GM12878 (cell line): ENCODE measurements at regions not wholly inside any gene's neighbourhood (a gene's known extent, or its start where the extent isn't known, plus 50 kb on each side); places are given as distances from the start of the nearest gene placed in this dataset.
"Not testable (repeated sequence)": the region's sequence is repeated elsewhere in the genome, so short reads cannot be mapped to it uniquely, and the experiment has no call there.

ENCODE experiments used
- ATAC-seq: fragments of 200-7000 bp; cut with Tn5 transposase; 3 replicates; pipeline ENCODE4 v1.9.1; 2020; ENCODE audit warnings: mild to moderate bottlenecking, moderate library complexity
- BruUV-seq: library from RNA; stranded (reverse); fragments of 400-500 nt; replicated peaks from 2 replicates; lab custom pipeline; 2021; lab: Mats Ljungman, UMichigan
- CTCF ChIA-PET: fragments of 300-600 bp; sonication (Branson Sonifier 250); formaldehyde crosslinking; extraction: SDS; loops from one replicate; lab custom pipeline; 2021; ENCODE audit warnings: inconsistent platforms; lab: Yijun Ruan, JAX
- POLR2A ChIA-PET: fragments of 350-600 bp; formaldehyde crosslinking; extraction: SDS; loops from one replicate; lab custom pipeline; 2021; ENCODE audit warnings: inconsistent platforms; lab: Charles Lee
- RAD21 ChIA-PET: fragments of 300-600 bp; sonication (Branson Sonifier 250); formaldehyde crosslinking; loops from one replicate; lab custom pipeline; 2023; ENCODE audit warnings: antibody characterized with exemption; ENCODE audit not compliant: unreplicated experiment; lab: Charles Lee
- SMC1A ChIA-PET: fragments of 300-600 bp; sonication (Branson Sonifier 250); formaldehyde crosslinking; loops from one replicate; lab custom pipeline; 2023; ENCODE audit not compliant: unreplicated experiment, uncharacterized antibody; lab: Charles Lee
- DNase-seq: peaks from one replicate; pipeline ENCODE4 v3.0.0-alpha.2; 2011; ENCODE audit warnings: low read depth, low spot score
- FAIRE-seq: peaks from 3 replicates; lab custom pipeline; 2011; peaks lifted over from hg19 to GRCh38; lab: Jason Lieb, UNC
- H2AFZ ChIP-seq: 2 replicates; pipeline ENCODE4 v1.6.0; 2011; ENCODE audit warnings: low read depth, low read length, control low read depth; ENCODE audit not compliant: control insufficient read depth
- H3K27ac ChIP-seq: 2 replicates; pipeline ENCODE4 v1.5.1; 2011; ENCODE audit warnings: control low read depth; ENCODE audit not compliant: control insufficient read depth, insufficient read depth
- H3K27me3 ChIP-seq, 2 experiments: replicated peaks in 1 of 2; 2 replicates each; pipeline versions ENCODE4 v1.6.0 to v1.6.1; 2011; ENCODE audit warnings: low read length in 1 of 2; ENCODE audit not compliant: control insufficient read depth in 2 of 2, insufficient read depth in 2 of 2
- H3K36me3 ChIP-seq, 2 experiments: 2 replicates each; pipeline ENCODE4 v1.5.1; 2011; ENCODE audit warnings: low read length in 1 of 2; ENCODE audit not compliant: control insufficient read depth in 2 of 2, insufficient read depth in 2 of 2
- H3K4me1 ChIP-seq: 2 replicates; pipeline ENCODE4 v1.6.1; 2011; ENCODE audit warnings: mild to moderate bottlenecking, low read length, moderate library complexity, mixed read lengths; ENCODE audit not compliant: control insufficient read depth, insufficient read depth
- H3K4me2 ChIP-seq: 2 replicates; pipeline ENCODE4 v1.6.0; 2011; ENCODE audit warnings: control low read depth; ENCODE audit not compliant: control insufficient read depth, insufficient read depth
- H3K4me3 ChIP-seq: fragments of 200-600 bp; sonication (generic); 2 replicates; pipeline ENCODE4 v1.5.1; 2016
- H3K79me2 ChIP-seq: 2 replicates; pipeline ENCODE4 v1.6.0; 2011; ENCODE audit warnings: low read length; ENCODE audit not compliant: control insufficient read depth, insufficient read depth
- H3K9ac ChIP-seq: 2 replicates; pipeline ENCODE4 v1.8.0; 2011; ENCODE audit warnings: low read length, control low read depth, mixed read lengths; ENCODE audit not compliant: control insufficient read depth, insufficient read depth
- H3K9me3 ChIP-seq: replicated peaks from 3 replicates; pipeline ENCODE4 v1.5.1; 2011; ENCODE audit warnings: mild to moderate bottlenecking, low read length; ENCODE audit not compliant: control insufficient read depth, insufficient read depth
- H4K20me1 ChIP-seq: 2 replicates; pipeline ENCODE4 v1.6.0; 2011; ENCODE audit not compliant: control insufficient read depth, insufficient read depth
- ATF7 ChIP-seq: fragments of 450-650 bp; IDR thresholded peaks from 2 replicates; pipeline ENCODE4 v1.6.1; 2016; ENCODE audit warnings: low read depth, mild to moderate bottlenecking
- BACH1 ChIP-seq: fragments of 450-650 bp; IDR thresholded peaks from 2 replicates; pipeline ENCODE4 v1.6.1; 2017; ENCODE audit warnings: mild to moderate bottlenecking, borderline replicate concordance
- BHLHE40 ChIP-seq, 2 experiments: fragments of 450-650 bp in 1 of 2; IDR thresholded peaks; 2 replicates each; pipeline ENCODE4 v1.6.1; 2011 to 2017; ENCODE audit warnings: low read depth in 2 of 2, borderline replicate concordance in 1 of 2, improper control_type of control experiment in 1 of 2, low read length in 1 of 2, mild to moderate bottlenecking in 1 of 2
- PBX3 ChIP-seq: IDR thresholded peaks from 2 replicates; pipeline ENCODE4 v1.6.1; 2011; ENCODE audit warnings: mild to moderate bottlenecking, low read depth, low read length, moderate library complexity; ENCODE audit not compliant: insufficient replicate concordance
- PML ChIP-seq: IDR thresholded peaks from 2 replicates; pipeline ENCODE4 v1.6.1; 2012; ENCODE audit warnings: low read length, inconsistent platforms
- POLR2A ChIP-seq: IDR thresholded peaks from 2 replicates; pipeline ENCODE4 v1.6.1; 2011; ENCODE audit warnings: low read depth, mild to moderate bottlenecking, low read length
- RFX5 ChIP-seq: IDR thresholded peaks from 2 replicates; pipeline ENCODE4 v1.6.1; 2011; ENCODE audit warnings: low read depth, low read length, improper control_type of control experiment
- TAF1 ChIP-seq: IDR thresholded peaks from 2 replicates; pipeline ENCODE4 v1.6.1; 2011; ENCODE audit warnings: mild to moderate bottlenecking, low read depth, low read length, borderline replicate concordance
- TCF12 ChIP-seq: IDR thresholded peaks from 2 replicates; pipeline ENCODE4 v1.6.1; 2011; ENCODE audit warnings: low read depth, mild to moderate bottlenecking, low read length
- ZNF592 ChIP-seq: fragments of 450-650 bp; IDR thresholded peaks from 2 replicates; pipeline ENCODE4 v1.6.1; 2017; ENCODE audit warnings: mild to moderate bottlenecking, moderate library complexity
- WGBS: methylation state at CpG from one replicate; pipeline ENCODE4 v1.1.6; 2016; ENCODE audit warnings: low lambda C conversion rate; ENCODE audit not compliant: insufficient replicate concordance, insufficient coverage; ENCODE audit errors: missing lambda C conversion rate; 5-methylcytosine and 5-hydroxymethylcytosine counted together
- in situ Hi-C: fragments of 300-500 bp; cut with MboI; formaldehyde crosslinking; loops from 9 replicates; pipeline ENCODE4 v1.14.3; 2018; ENCODE audit warnings: mixed read lengths
- intact Hi-C: fragments of 100-400 bp; cut with micrococcal nuclease; formaldehyde crosslinking; loops from one replicate; pipeline ENCODE4 v1.14.2; 2022; ENCODE audit not compliant: unreplicated experiment

GRCh38 chr2:95698146-95698545, 106.3 kb downstream of the TRIM43 start (continued):
- no peak for TF ChIP-seq PBX3
- TF ChIP-seq, all 136 proteins: peak for 0

GRCh38 chr2:95699201-95700184, 107.7 kb downstream of the TRIM43 start:
- H3K9me3 ChIP-seq, in situ Hi-C loops, SMC1A ChIA-PET, H3K79me2 ChIP-seq, RAD21 ChIA-PET, H3K4me1 ChIP-seq, POLR2A ChIA-PET, H3K27ac ChIP-seq, CTCF ChIA-PET, BruUV-seq, H4K20me1 ChIP-seq, H3K27me3 ChIP-seq, H3K4me2 ChIP-seq, H3K4me3 ChIP-seq, H3K9ac ChIP-seq, FAIRE-seq, ATAC-seq, H3K36me3 ChIP-seq, intact Hi-C loops, DNase-seq, H2AFZ ChIP-seq: not testable (repeated sequence)
- WGBS = 19% methylated on average over 5 of the region's 5 CpGs

DNA sequence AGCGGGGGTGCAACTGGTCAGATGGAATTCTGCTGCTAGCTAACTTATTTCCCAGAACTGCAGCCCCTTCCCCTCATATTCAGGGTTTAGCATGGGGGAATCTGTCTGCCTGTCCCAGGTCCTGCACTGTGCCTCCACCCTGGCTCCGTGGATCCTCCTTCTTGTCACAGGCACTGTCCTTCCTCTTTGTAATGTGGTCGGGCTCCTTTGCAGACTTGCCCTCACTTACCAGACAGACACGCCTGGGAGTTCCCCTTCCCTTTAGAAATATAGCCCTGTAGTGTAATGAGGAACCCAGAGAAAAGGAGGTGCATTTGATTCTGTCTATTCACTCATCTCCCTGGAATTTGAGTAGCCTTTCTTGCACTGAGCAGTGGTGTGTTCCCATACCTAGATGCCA, 108.7 kb downstream of the TRIM43 start:
- H4K20me1 ChIP-seq = no peaks in the 10 kb centered on the region
- in situ Hi-C loops = no loop called here
- no TSS peak for BruUV-seq
- ChIA-PET RAD21 (no interaction called here), POLR2A (no interaction called here), SMC1A (no interaction called here), CTCF (no interaction called here)
- H2AFZ ChIP-seq = no peak overlapping the region
- DNase-seq (no peak), FAIRE-seq (no peak), ATAC-seq (peak; percentile 35)
- intact Hi-C loops = no loop called here
- no peak overlapping the region for H3K4me2 ChIP-seq
- WGBS = 0% methylated on average over 4 of the region's 4 CpGs
- no peaks in the 10 kb centered on the region for H3K4me1 ChIP-seq
- peaks cover 0 to 1% of the 10 kb centered on the region in 2 experiments; a peak in 2 of 4 replicates for H3K27me3 ChIP-seq
- no peak overlapping the region for H3K27ac ChIP-seq
- H3K9me3 ChIP-seq = no peaks in the 10 kb centered on the region
- no peak overlapping the region for H3K9ac ChIP-seq
- no peak overlapping the region for H3K4me3 ChIP-seq
- no peaks in the 10 kb centered on the region for H3K36me3 ChIP-seq
- H3K79me2 ChIP-seq = no peaks in the 10 kb centered on the region
- TF ChIP-seq PML (no peak), ZNF592 (no peak), ATF7 (no peak), TAF1 (no peak), TCF12 (no peak), BACH1 (no peak), RFX5 (no peak), BHLHE40 (IDR thresholded peaks at IDR 0.05; ENCODE audit: borderline replicate concordance in 1 of 2, low read depth in 2 of 2, low read length in 1 of 2) (no peak), POLR2A (no peak)
